Smooth muscle cell (in vitro differentiated cells): ENCODE measurements at regions not wholly inside any gene's neighbourhood (a gene's known extent, or its start where the extent isn't known, plus 50 kb on each side); places are given as distances from the start of the nearest gene placed in this dataset.

Source experiments
- DNase-seq: peaks from one replicate; lab custom pipeline; 2025; ENCODE audit not compliant: unreplicated experiment; lab: John Stamatoyannopoulos, UW
- H2AFZ ChIP-seq: fragments of 200-600 bp; sonication (generic); 2 replicates; pipeline ENCODE4 v1.6.0; 2016; ENCODE audit warnings: antibody characterized with exemption, low read depth, mild to moderate bottlenecking
- H3F3A ChIP-seq: fragments of 200-600 bp; sonication (generic); 2 replicates; pipeline ENCODE4 v1.6.0; 2017; ENCODE audit warnings: antibody characterized with exemption, low read depth
- H3K27ac ChIP-seq: fragments of 200-600 bp; sonication (generic); 2 replicates; pipeline ENCODE4 v1.5.1; 2016; ENCODE audit warnings: low read depth, mild to moderate bottlenecking
- H3K27me3 ChIP-seq: fragments of 200-600 bp; sonication (generic); 2 replicates; pipeline ENCODE4 v1.6.1; 2016; ENCODE audit warnings: low read depth, mild to moderate bottlenecking
- H3K36me3 ChIP-seq: fragments of 200-600 bp; sonication (generic); 2 replicates; pipeline ENCODE4 v1.5.1; 2016; ENCODE audit warnings: low read depth
- H3K4me1 ChIP-seq: fragments of 200-600 bp; sonication (generic); 2 replicates; pipeline ENCODE4 v1.5.1; 2016; ENCODE audit warnings: low read depth
- H3K4me2 ChIP-seq: fragments of 200-600 bp; sonication (generic); 2 replicates; pipeline ENCODE4 v1.6.0; 2016; ENCODE audit warnings: mild to moderate bottlenecking
- H3K4me3 ChIP-seq: fragments of 200-600 bp; sonication (generic); 2 replicates; pipeline ENCODE4 v1.5.1; 2016; ENCODE audit warnings: mild to moderate bottlenecking
- H3K79me2 ChIP-seq: fragments of 200-600 bp; sonication (generic); 2 replicates; pipeline ENCODE4 v1.6.0; 2016; ENCODE audit warnings: low read depth, mild to moderate bottlenecking
- H3K9ac ChIP-seq: fragments of 200-600 bp; sonication (generic); 2 replicates; pipeline ENCODE4 v1.6.0; 2016; ENCODE audit warnings: low read depth
- H3K9me3 ChIP-seq: fragments of 200-600 bp; sonication (generic); replicated peaks from 2 replicates; pipeline ENCODE4 v1.5.1; 2016; ENCODE audit warnings: low read depth
- H4K20me1 ChIP-seq: fragments of 200-600 bp; sonication (generic); 2 replicates; pipeline ENCODE4 v1.6.0; 2016; ENCODE audit warnings: low read depth
- CTCF ChIP-seq: fragments of 200-600 bp; sonication (generic); IDR thresholded peaks from 2 replicates; pipeline ENCODE4 v1.5.1; 2017; ENCODE audit warnings: borderline replicate concordance, mild to moderate bottlenecking, antibody characterized with exemption; ENCODE audit not compliant: insufficient read depth, poor library complexity, severe bottlenecking
- WGBS: methylation state at CpG from one replicate; pipeline ENCODE4 v1.1.7; 2016; ENCODE audit warnings: low lambda C conversion rate; 5-methylcytosine and 5-hydroxymethylcytosine counted together

- Histone ChIP-seq H3F3A (no peaks in the 10 kb centered on the region), H3K79me2 (no peaks in the 10 kb centered on the region), H3K9ac (no peak overlapping the region), H3K4me3 (no peak overlapping the region), H3K27ac (no peak overlapping the region), H3K36me3 (no peaks in the 10 kb centered on the region), H3K9me3 (no peaks in the 10 kb centered on the region), H3K27me3 (no peaks in the 10 kb centered on the region), H3K4me2 (no peak overlapping the region), H3K4me1 (no peaks in the 10 kb centered on the region), H4K20me1 (no peaks in the 10 kb centered on the region), H2AFZ (no peak overlapping the region)
- DNase-seq = no peak
- WGBS = 93% methylated on average over 7 of the region's 7 CpGs
- no peak for TF ChIP-seq CTCF
Observed at GRCh38 chr10:4437061-4437460, 388.9 kb upstream of the AKR1E2 start.

GRCh38 chr10:4436103-4436502 is 389.9 kb upstream of the AKR1E2 start:
- no peaks in the 10 kb centered on the region for H3K36me3 ChIP-seq
- H3K4me2 ChIP-seq = no peak overlapping the region
- peaks cover 6% of the 10 kb centered on the region for H3F3A ChIP-seq
- no peak overlapping the region for H3K9ac ChIP-seq
- no peak overlapping the region for H3K27ac ChIP-seq
- no peaks in the 10 kb centered on the region for H4K20me1 ChIP-seq
- H3K79me2 ChIP-seq = no peaks in the 10 kb centered on the region
- H3K9me3 ChIP-seq = no peaks in the 10 kb centered on the region
- H3K27me3 ChIP-seq = no peaks in the 10 kb centered on the region
- H2AFZ ChIP-seq = no peak overlapping the region
- H3K4me1 ChIP-seq = no peaks in the 10 kb centered on the region
- DNase-seq = no peak
- H3K4me3 ChIP-seq = no peak overlapping the region
- TF ChIP-seq CTCF = no peak

GRCh38 chr10:4434516-4435071 is 391.4 kb upstream of the AKR1E2 start:
- peak overlapping the region; percentile 7 for H3K27ac ChIP-seq
- no peak overlapping the region for H3K9ac ChIP-seq
- H3K9me3 ChIP-seq = no peaks in the 10 kb centered on the region
- no peak overlapping the region for H3K4me3 ChIP-seq
- peaks cover 6% of the 10 kb centered on the region for H3F3A ChIP-seq
- peak overlapping the region; percentile 61 for H2AFZ ChIP-seq
- H3K36me3 ChIP-seq = no peaks in the 10 kb centered on the region
- H4K20me1 ChIP-seq = no peaks in the 10 kb centered on the region
- WGBS = 58% methylated on average over 3 of the region's 3 CpGs
- H3K79me2 ChIP-seq = no peaks in the 10 kb centered on the region
- H3K27me3 ChIP-seq = no peaks in the 10 kb centered on the region
- H3K4me2 ChIP-seq = no peak overlapping the region
- no peak for TF ChIP-seq CTCF
- DNase-seq = no peak
- no peaks in the 10 kb centered on the region for H3K4me1 ChIP-seq

- no peak overlapping the region for H3K27ac ChIP-seq
- no peaks in the 10 kb centered on the region for H3K27me3 ChIP-seq
- no peaks in the 10 kb centered on the region for H4K20me1 ChIP-seq
- peaks cover 6% of the 10 kb centered on the region for H3F3A ChIP-seq
- DNase-seq = no peak
- TF ChIP-seq CTCF = no peak
- no peaks in the 10 kb centered on the region for H3K36me3 ChIP-seq
- no peaks in the 10 kb centered on the region for H3K4me1 ChIP-seq
- no peak overlapping the region for H3K4me2 ChIP-seq
- no peak overlapping the region for H3K4me3 ChIP-seq
- WGBS = 100% methylated on average over 3 of the region's 3 CpGs
- no peak overlapping the region for H2AFZ ChIP-seq
- H3K9ac ChIP-seq = no peak overlapping the region
- H3K79me2 ChIP-seq = no peaks in the 10 kb centered on the region
- H3K9me3 ChIP-seq = no peaks in the 10 kb centered on the region
Observed at GRCh38 chr10:4434105-4434504, 391.9 kb upstream of the AKR1E2 start.
